GM21367 (cell line): ENCODE measurements at regions not wholly inside any gene's neighbourhood (a gene's known extent, or its start where the extent isn't known, plus 50 kb on each side); places are given as distances from the start of the nearest gene placed in this dataset.
A peak's percentile ranks its signal among the peaks of the same experiment; 100 is the strongest.
"Not testable (repeated sequence)": the region's sequence is repeated elsewhere in the genome, so short reads cannot be mapped to it uniquely, and the experiment has no call there.

Experiments
- ATAC-seq: cut with Tn5 transposase; IDR thresholded peaks from one replicate; pipeline ENCODE4 v1.9.1; 2021; ENCODE audit not compliant: unreplicated experiment

- ATAC-seq: no peak
Observed at GRCh38 chr12:100083308-100083707, 59.4 kb downstream of the BLTP3B start.

GRCh38 chr12:100078777-100079176, 63.9 kb downstream of the BLTP3B start:
- ATAC-seq: not testable (repeated sequence)

- no peak for ATAC-seq
Observed at GRCh38 chr12:100077367-100077766, 65.3 kb downstream of the BLTP3B start.

- ATAC-seq: no peak
Observed at GRCh38 chr12:100075598-100075997, 67.1 kb downstream of the BLTP3B start.

GRCh38 chr12:100069795-100070194, 72.9 kb downstream of the BLTP3B start:
- ATAC-seq: no peak

- no peak for ATAC-seq
Observed at GRCh38 chr12:100068305-100068704, 74.4 kb downstream of the BLTP3B start.

- ATAC-seq: no peak
Observed at GRCh38 chr12:100061814-100062213, 77.1 kb upstream of the ANKS1B start.

- peak; percentile 50 for ATAC-seq
Observed at GRCh38 chr12:100058482-100059029, 73.8 kb upstream of the ANKS1B start.

- ATAC-seq: not testable (repeated sequence)
Observed at GRCh38 chr12:100046202-100046601, 61.5 kb upstream of the ANKS1B start.

- ATAC-seq: no peak
Observed at GRCh38 chr12:100044266-100044665, 59.5 kb upstream of the ANKS1B start.

- ATAC-seq: no peak
Observed at GRCh38 chr12:100043631-100044030, 58.9 kb upstream of the ANKS1B start.
